NCI-H345 treated with DMSO at 0.1 percent for 48 hours (cell line): ENCODE measurements at regions not wholly inside any gene's neighbourhood (a gene's known extent, or its start where the extent isn't known, plus 50 kb on each side); places are given as distances from the start of the nearest gene placed in this dataset.

Source experiments
- DNase-seq: peaks from one replicate; lab custom pipeline; 2025; ENCODE audit not compliant: unreplicated experiment; lab: John Stamatoyannopoulos, UW

- DNase-seq, result no peak
Measured at GRCh38 chr12:116482179-116482578, 77.0 kb upstream of the MAP1LC3B2 start.

- DNase-seq, result no peak
Measured at GRCh38 chr12:116482859-116483258, 76.3 kb upstream of the MAP1LC3B2 start.

- no peak for DNase-seq
Measured at GRCh38 chr12:116483959-116484750, 75.0 kb upstream of the MAP1LC3B2 start.

GRCh38 chr12:116484807-116485206 is 74.4 kb upstream of the MAP1LC3B2 start:
- DNase-seq, result no peak

GRCh38 chr12:116489116-116489515 is 70.1 kb upstream of the MAP1LC3B2 start:
- DNase-seq, result no peak

GRCh38 chr12:116490471-116490870 is 68.7 kb upstream of the MAP1LC3B2 start:
- no peak for DNase-seq

GRCh38 chr12:116492703-116493324 is 66.4 kb upstream of the MAP1LC3B2 start:
- no peak for DNase-seq

- DNase-seq, result no peak
Measured at GRCh38 chr12:116495260-116495659, 63.9 kb upstream of the MAP1LC3B2 start.

GRCh38 chr12:116497051-116497591 is 62.1 kb upstream of the MAP1LC3B2 start:
- no peak for DNase-seq

GRCh38 chr12:116498471-116498870 is 60.7 kb upstream of the MAP1LC3B2 start:
- DNase-seq, result no peak

- DNase-seq, result no peak
Measured at GRCh38 chr12:116502141-116502725, 56.9 kb upstream of the MAP1LC3B2 start.

GRCh38 chr12:116502989-116503496 is 56.1 kb upstream of the MAP1LC3B2 start:
- DNase-seq, result no peak

GRCh38 chr12:116504438-116504837 is 54.7 kb upstream of the MAP1LC3B2 start:
- no peak for DNase-seq

- no peak for DNase-seq
Measured at GRCh38 chr12:116506697-116507064, 52.5 kb upstream of the MAP1LC3B2 start.

- DNase-seq, result no peak
Measured at GRCh38 chr12:116508145-116509121, 50.7 kb upstream of the MAP1LC3B2 start.
